GM12878 (cell line): ENCODE measurements at regions not wholly inside any gene's neighbourhood (a gene's known extent, or its start where the extent isn't known, plus 50 kb on each side); places are given as distances from the start of the nearest gene placed in this dataset.

Experiments
- ATAC-seq: fragments of 200-7000 bp; cut with Tn5 transposase; 3 replicates; pipeline ENCODE4 v1.9.1; 2020; ENCODE audit warnings: mild to moderate bottlenecking, moderate library complexity
- BruUV-seq: library from RNA; stranded (reverse); fragments of 400-500 nt; replicated peaks from 2 replicates; lab custom pipeline; 2021; lab: Mats Ljungman, UMichigan
- CTCF ChIA-PET: fragments of 300-600 bp; sonication (Branson Sonifier 250); formaldehyde crosslinking; extraction: SDS; loops from one replicate; lab custom pipeline; 2021; ENCODE audit warnings: inconsistent platforms; lab: Yijun Ruan, JAX
- POLR2A ChIA-PET: fragments of 350-600 bp; formaldehyde crosslinking; extraction: SDS; loops from one replicate; lab custom pipeline; 2021; ENCODE audit warnings: inconsistent platforms; lab: Charles Lee
- RAD21 ChIA-PET: fragments of 300-600 bp; sonication (Branson Sonifier 250); formaldehyde crosslinking; loops from one replicate; lab custom pipeline; 2023; ENCODE audit warnings: antibody characterized with exemption; ENCODE audit not compliant: unreplicated experiment; lab: Charles Lee
- SMC1A ChIA-PET: fragments of 300-600 bp; sonication (Branson Sonifier 250); formaldehyde crosslinking; loops from one replicate; lab custom pipeline; 2023; ENCODE audit not compliant: unreplicated experiment, uncharacterized antibody; lab: Charles Lee
- DNase-seq: peaks from one replicate; pipeline ENCODE4 v3.0.0-alpha.2; 2011; ENCODE audit warnings: low read depth, low spot score
- FAIRE-seq: peaks from 3 replicates; lab custom pipeline; 2011; peaks lifted over from hg19 to GRCh38; lab: Jason Lieb, UNC
- H2AFZ ChIP-seq: 2 replicates; pipeline ENCODE4 v1.6.0; 2011; ENCODE audit warnings: low read depth, low read length, control low read depth; ENCODE audit not compliant: control insufficient read depth
- H3K27ac ChIP-seq: 2 replicates; pipeline ENCODE4 v1.5.1; 2011; ENCODE audit warnings: control low read depth; ENCODE audit not compliant: control insufficient read depth, insufficient read depth
- H3K27me3 ChIP-seq, 2 experiments: replicated peaks in 1 of 2; 2 replicates each; pipeline versions ENCODE4 v1.6.0 to v1.6.1; 2011; ENCODE audit warnings: low read length in 1 of 2; ENCODE audit not compliant: control insufficient read depth in 2 of 2, insufficient read depth in 2 of 2
- H3K36me3 ChIP-seq, 2 experiments: 2 replicates each; pipeline ENCODE4 v1.5.1; 2011; ENCODE audit warnings: low read length in 1 of 2; ENCODE audit not compliant: control insufficient read depth in 2 of 2, insufficient read depth in 2 of 2
- H3K4me1 ChIP-seq: 2 replicates; pipeline ENCODE4 v1.6.1; 2011; ENCODE audit warnings: mild to moderate bottlenecking, low read length, moderate library complexity, mixed read lengths; ENCODE audit not compliant: control insufficient read depth, insufficient read depth
- H3K4me2 ChIP-seq: 2 replicates; pipeline ENCODE4 v1.6.0; 2011; ENCODE audit warnings: control low read depth; ENCODE audit not compliant: control insufficient read depth, insufficient read depth
- H3K4me3 ChIP-seq: fragments of 200-600 bp; sonication (generic); 2 replicates; pipeline ENCODE4 v1.5.1; 2016
- H3K79me2 ChIP-seq: 2 replicates; pipeline ENCODE4 v1.6.0; 2011; ENCODE audit warnings: low read length; ENCODE audit not compliant: control insufficient read depth, insufficient read depth
- H3K9ac ChIP-seq: 2 replicates; pipeline ENCODE4 v1.8.0; 2011; ENCODE audit warnings: low read length, control low read depth, mixed read lengths; ENCODE audit not compliant: control insufficient read depth, insufficient read depth
- H3K9me3 ChIP-seq: replicated peaks from 3 replicates; pipeline ENCODE4 v1.5.1; 2011; ENCODE audit warnings: mild to moderate bottlenecking, low read length; ENCODE audit not compliant: control insufficient read depth, insufficient read depth
- H4K20me1 ChIP-seq: 2 replicates; pipeline ENCODE4 v1.6.0; 2011; ENCODE audit not compliant: control insufficient read depth, insufficient read depth
- CHD4 ChIP-seq: fragments of 200-600 bp; sonication (generic); IDR thresholded peaks from 2 replicates; pipeline ENCODE4 v1.6.1; 2016; ENCODE audit warnings: mild to moderate bottlenecking
- ESRRA ChIP-seq: IDR thresholded peaks from 2 replicates; pipeline ENCODE4 v1.6.1; 2012; ENCODE audit warnings: mild to moderate bottlenecking, low read length, improper control_type of control experiment
- GATAD2B ChIP-seq: fragments of 450-650 bp; conservative IDR thresholded peaks from 2 replicates; pipeline ENCODE4 v1.6.1; 2017; ENCODE audit warnings: low read depth, mild to moderate bottlenecking, moderate library complexity
- HDAC2 ChIP-seq: fragments of 200-600 bp; sonication (generic); IDR thresholded peaks from 2 replicates; pipeline ENCODE4 v1.6.1; 2017
- HDGF ChIP-seq: fragments of 450-650 bp; IDR thresholded peaks from 2 replicates; pipeline ENCODE4 v1.6.1; 2016; ENCODE audit warnings: antibody characterized with exemption
- JUND ChIP-seq: IDR thresholded peaks from 2 replicates; pipeline ENCODE4 v1.6.1; 2012; ENCODE audit warnings: low read depth, mild to moderate bottlenecking, low read length, improper control_type of control experiment, moderate library complexity
- LARP7 ChIP-seq: fragments of 450-650 bp; IDR thresholded peaks from 2 replicates; pipeline ENCODE4 v1.6.1; 2017; ENCODE audit warnings: mild to moderate bottlenecking
- NR2C2 ChIP-seq: IDR thresholded peaks from 2 replicates; pipeline ENCODE4 v1.6.1; 2011; ENCODE audit warnings: borderline replicate concordance, low read depth; ENCODE audit not compliant: control insufficient read depth, insufficient read length
- NR2F1 ChIP-seq: fragments of 450-650 bp; conservative IDR thresholded peaks from 2 replicates; pipeline ENCODE4 v1.6.1; 2017; ENCODE audit warnings: mild to moderate bottlenecking
- SREBF2 ChIP-seq: IDR thresholded peaks from 2 replicates; pipeline ENCODE4 v1.6.1; 2012; ENCODE audit warnings: mild to moderate bottlenecking, low read length
- TAF1 ChIP-seq: IDR thresholded peaks from 2 replicates; pipeline ENCODE4 v1.6.1; 2011; ENCODE audit warnings: mild to moderate bottlenecking, low read depth, low read length, borderline replicate concordance
- WGBS: methylation state at CpG from one replicate; pipeline ENCODE4 v1.1.6; 2016; ENCODE audit warnings: low lambda C conversion rate; ENCODE audit not compliant: insufficient replicate concordance, insufficient coverage; ENCODE audit errors: missing lambda C conversion rate; 5-methylcytosine and 5-hydroxymethylcytosine counted together
- in situ Hi-C: fragments of 300-500 bp; cut with MboI; formaldehyde crosslinking; loops from 9 replicates; pipeline ENCODE4 v1.14.3; 2018; ENCODE audit warnings: mixed read lengths
- intact Hi-C: fragments of 100-400 bp; cut with micrococcal nuclease; formaldehyde crosslinking; loops from one replicate; pipeline ENCODE4 v1.14.2; 2022; ENCODE audit not compliant: unreplicated experiment
- TF ChIP-seq, protein P1 (sequence below): fragments of 450-650 bp; IDR thresholded peaks from 2 replicates; pipeline ENCODE4 v1.6.1; 2014; ENCODE audit warnings: mild to moderate bottlenecking
- TF ChIP-seq, protein P2 (sequence below): IDR thresholded peaks from 2 replicates; pipeline ENCODE4 v1.6.1; 2011; ENCODE audit warnings: mild to moderate bottlenecking, low read depth, low read length, moderate library complexity; ENCODE audit not compliant: insufficient replicate concordance
- TF ChIP-seq, protein P3 (sequence below): fragments of 450-650 bp; IDR thresholded peaks from 2 replicates; pipeline ENCODE4 v1.6.1; 2017; ENCODE audit warnings: borderline replicate concordance

DNA sequence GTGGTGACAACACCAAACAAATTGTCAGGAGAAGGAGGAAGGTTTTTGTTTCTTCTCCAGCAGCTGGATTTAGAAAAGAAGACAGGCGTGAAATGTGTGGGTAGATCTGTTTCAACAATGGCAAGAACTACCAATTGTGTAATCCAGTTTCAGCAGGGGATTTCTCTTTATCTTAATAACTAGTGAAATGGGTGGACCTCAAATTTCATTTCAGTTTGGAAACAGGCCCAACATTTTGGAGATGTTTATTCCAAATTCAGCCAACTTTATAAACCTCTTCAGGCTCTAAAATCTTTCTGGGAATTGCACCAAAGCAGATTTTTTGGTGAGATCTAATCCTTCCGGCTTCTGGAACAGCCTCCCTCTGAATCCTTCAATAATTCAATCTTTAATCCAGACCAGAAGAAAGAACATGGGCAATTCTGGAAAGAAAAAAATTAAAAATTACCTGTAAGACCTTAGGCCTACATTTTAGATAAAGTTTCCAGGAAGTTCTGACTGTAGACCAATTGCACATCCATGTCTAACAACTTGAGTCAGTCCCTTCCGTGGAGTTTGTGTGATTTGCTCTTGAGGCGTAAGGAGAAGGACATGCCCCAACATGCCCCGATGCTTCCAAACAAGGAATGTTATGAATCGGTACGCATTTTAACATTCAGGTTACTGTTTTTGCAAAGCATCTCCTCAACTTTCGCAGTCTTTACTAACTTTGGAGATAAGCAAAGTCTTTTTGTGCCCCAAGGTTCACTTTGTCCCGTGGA, 423.6 kb downstream of the IRX1 start:
- Histone ChIP-seq H3K36me3 (no peaks in the 10 kb centered on the region), H2AFZ (no peak overlapping the region), H3K27me3 (no peaks in the 10 kb centered on the region), H3K9ac (no peak overlapping the region), H4K20me1 (no peaks in the 10 kb centered on the region), H3K9me3 (no peaks in the 10 kb centered on the region; the same call in 2 of the 3 replicates), H3K4me3 (no peak overlapping the region), H3K4me1 (no peaks in the 10 kb centered on the region), H3K27ac (no peak overlapping the region), H3K4me2 (no peak overlapping the region), H3K79me2 (no peaks in the 10 kb centered on the region)
- DNase-seq: no peak
- ChIA-PET CTCF (no interaction called here), SMC1A (no interaction called here), POLR2A (no interaction called here), RAD21 (no interaction called here)
- no peak for ATAC-seq
- no peak for FAIRE-seq
- WGBS: 40% methylated on average over 9 of the region's 9 CpGs
- intact Hi-C loops (no loop called here), in situ Hi-C loops (no loop called here)
- no TSS peak for BruUV-seq
- no peak for TF ChIP-seq TAF1
- no peak for TF ChIP-seq CHD4
- TF ChIP-seq ESRRA: no peak
- no peak for TF ChIP-seq SREBF2
- no peak for TF ChIP-seq HDAC2
- TF ChIP-seq JUND: no peak
- TF ChIP-seq GATAD2B: no peak
- no peak for TF ChIP-seq LARP7
- no peak for TF ChIP-seq NR2C2
- TF ChIP-seq, protein P1, sequence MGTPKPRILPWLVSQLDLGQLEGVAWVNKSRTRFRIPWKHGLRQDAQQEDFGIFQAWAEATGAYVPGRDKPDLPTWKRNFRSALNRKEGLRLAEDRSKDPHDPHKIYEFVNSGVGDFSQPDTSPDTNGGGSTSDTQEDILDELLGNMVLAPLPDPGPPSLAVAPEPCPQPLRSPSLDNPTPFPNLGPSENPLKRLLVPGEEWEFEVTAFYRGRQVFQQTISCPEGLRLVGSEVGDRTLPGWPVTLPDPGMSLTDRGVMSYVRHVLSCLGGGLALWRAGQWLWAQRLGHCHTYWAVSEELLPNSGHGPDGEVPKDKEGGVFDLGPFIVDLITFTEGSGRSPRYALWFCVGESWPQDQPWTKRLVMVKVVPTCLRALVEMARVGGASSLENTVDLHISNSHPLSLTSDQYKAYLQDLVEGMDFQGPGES: no peak
- no peak for TF ChIP-seq NR2F1
- TF ChIP-seq, protein P2, sequence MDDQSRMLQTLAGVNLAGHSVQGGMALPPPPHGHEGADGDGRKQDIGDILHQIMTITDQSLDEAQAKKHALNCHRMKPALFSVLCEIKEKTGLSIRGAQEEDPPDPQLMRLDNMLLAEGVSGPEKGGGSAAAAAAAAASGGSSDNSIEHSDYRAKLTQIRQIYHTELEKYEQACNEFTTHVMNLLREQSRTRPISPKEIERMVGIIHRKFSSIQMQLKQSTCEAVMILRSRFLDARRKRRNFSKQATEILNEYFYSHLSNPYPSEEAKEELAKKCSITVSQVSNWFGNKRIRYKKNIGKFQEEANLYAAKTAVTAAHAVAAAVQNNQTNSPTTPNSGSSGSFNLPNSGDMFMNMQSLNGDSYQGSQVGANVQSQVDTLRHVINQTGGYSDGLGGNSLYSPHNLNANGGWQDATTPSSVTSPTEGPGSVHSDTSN: no peak
- TF ChIP-seq HDGF: no peak
- TF ChIP-seq, protein P3, sequence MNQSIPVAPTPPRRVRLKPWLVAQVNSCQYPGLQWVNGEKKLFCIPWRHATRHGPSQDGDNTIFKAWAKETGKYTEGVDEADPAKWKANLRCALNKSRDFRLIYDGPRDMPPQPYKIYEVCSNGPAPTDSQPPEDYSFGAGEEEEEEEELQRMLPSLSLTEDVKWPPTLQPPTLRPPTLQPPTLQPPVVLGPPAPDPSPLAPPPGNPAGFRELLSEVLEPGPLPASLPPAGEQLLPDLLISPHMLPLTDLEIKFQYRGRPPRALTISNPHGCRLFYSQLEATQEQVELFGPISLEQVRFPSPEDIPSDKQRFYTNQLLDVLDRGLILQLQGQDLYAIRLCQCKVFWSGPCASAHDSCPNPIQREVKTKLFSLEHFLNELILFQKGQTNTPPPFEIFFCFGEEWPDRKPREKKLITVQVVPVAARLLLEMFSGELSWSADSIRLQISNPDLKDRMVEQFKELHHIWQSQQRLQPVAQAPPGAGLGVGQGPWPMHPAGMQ: no peak
